C4-2B (cell line): ENCODE measurements at regions not wholly inside any gene's neighbourhood (a gene's known extent, or its start where the extent isn't known, plus 50 kb on each side); places are given as distances from the start of the nearest gene placed in this dataset.
"Not testable (repeated sequence)": the region's sequence is repeated elsewhere in the genome, so short reads cannot be mapped to it uniquely, and the experiment has no call there.

ENCODE experiments used
- H3K27ac ChIP-seq: fragments of 450-650 bp; 2 replicates; pipeline ENCODE4 v1.5.1; 2017
- CTCF ChIP-seq: fragments of 450-650 bp; conservative IDR thresholded peaks from 2 replicates; pipeline ENCODE4 v1.5.1; 2017; ENCODE audit warnings: mild to moderate bottlenecking
- ZFX ChIP-seq: fragments of 450-650 bp; IDR thresholded peaks from 2 replicates; pipeline ENCODE4 v1.6.1; 2017

- TF ChIP-seq CTCF (no peak), ZFX (no peak)
- H3K27ac ChIP-seq = no peak overlapping the region
These were observed 580.2 kb downstream of the KCNJ18 start for GRCh38 chr17:22272363-22273146.

GRCh38 chr17:22273308-22273707 is 581.0 kb downstream of the KCNJ18 start:
- TF ChIP-seq ZFX (no peak), CTCF (no peak)
- H3K27ac ChIP-seq = no peak overlapping the region

GRCh38 chr17:22277595-22277994 is 585.3 kb downstream of the KCNJ18 start:
- no peak for TF ChIP-seq CTCF
- TF ChIP-seq ZFX = no peak
- H3K27ac ChIP-seq = no peak overlapping the region

- TF ChIP-seq ZFX (no peak), CTCF (no peak)
These were observed 586.3 kb downstream of the KCNJ18 start for GRCh38 chr17:22278302-22279275.

GRCh38 chr17:22286337-22287041 is 594.2 kb downstream of the KCNJ18 start:
- no peak overlapping the region for H3K27ac ChIP-seq
- no peak for TF ChIP-seq CTCF
- TF ChIP-seq ZFX = no peak

More at GRCh38 chr17:22278302-22279275, 586.3 kb downstream of the KCNJ18 start:
- no peak overlapping the region for H3K27ac ChIP-seq

GRCh38 chr17:22298484-22298951 is 606.2 kb downstream of the KCNJ18 start:
- not testable (repeated sequence) for H3K27ac ChIP-seq

GRCh38 chr17:22300177-22300576 is 607.9 kb downstream of the KCNJ18 start:
- H3K27ac ChIP-seq = no peak overlapping the region
- no peak for TF ChIP-seq CTCF
